H1 (cell line): ENCODE measurements at regions not wholly inside any gene's neighbourhood (a gene's known extent, or its start where the extent isn't known, plus 50 kb on each side); places are given as distances from the start of the nearest gene placed in this dataset.

Experiments used
- BRCA1 ChIP-seq: IDR thresholded peaks from 2 replicates; pipeline ENCODE4 v1.6.1; 2012; ENCODE audit warnings: low read depth, low read length, improper control_type of control experiment
- CTCF ChIP-seq, 3 experiments: IDR thresholded peaks; 1 replicate in 2 of 3; 2 replicates in 1 of 3; pipeline versions ENCODE4 v1.5.1 to v1.6.1; 2011; ENCODE audit warnings: low read length in 3 of 3, mild to moderate bottlenecking in 3 of 3, inconsistent platforms in 2 of 3, low read depth in 1 of 3, moderate library complexity in 1 of 3; ENCODE audit not compliant: insufficient read depth in 1 of 3; ENCODE audit errors: control extremely low read depth in 1 of 3
- EZH2 ChIP-seq: fragments of 200-600 bp; sonication (generic); IDR thresholded peaks from 2 replicates; pipeline ENCODE4 v1.7.1; 2012; ENCODE audit warnings: low read depth, mild to moderate bottlenecking, moderate library complexity, low read length, inconsistent platforms; ENCODE audit not compliant: severe bottlenecking
- GABPA ChIP-seq: IDR thresholded peaks from 2 replicates; pipeline ENCODE4 v1.6.1; 2011; ENCODE audit warnings: mild to moderate bottlenecking, low read length, moderate library complexity, borderline replicate concordance; ENCODE audit not compliant: insufficient read depth
- HDAC2 ChIP-seq, 2 experiments: fragments of 300-600 bp in 1 of 2; sonication (generic) in 1 of 2; IDR thresholded peaks; 2 replicates each; pipeline ENCODE4 v1.6.1; 2011 to 2012; ENCODE audit warnings: low read depth in 2 of 2, low read length in 2 of 2, mild to moderate bottlenecking in 2 of 2, moderate library complexity in 2 of 2, borderline replicate concordance in 1 of 2, inconsistent platforms in 1 of 2
- MAX ChIP-seq: IDR thresholded peaks from 2 replicates; pipeline ENCODE4 v1.6.1; 2012; ENCODE audit warnings: inconsistent platforms
- TAF1 ChIP-seq: IDR thresholded peaks from 2 replicates; pipeline ENCODE4 v1.6.1; 2011; ENCODE audit warnings: mild to moderate bottlenecking, low read depth, low read length

- TF ChIP-seq BRCA1 (no peak), CTCF (IDR thresholded peaks at IDR 0.05; ENCODE audit: control extremely low read depth in 1 of 3, insufficient read depth in 1 of 3, low read depth in 1 of 3, low read length in 3 of 3) (no peak), HDAC2 (IDR thresholded peaks at IDR 0.05; ENCODE audit: borderline replicate concordance in 1 of 2, low read depth in 2 of 2, low read length in 2 of 2) (no peak), GABPA (no peak), TAF1 (no peak), MAX (no peak), EZH2 (no peak)
These were observed 638.8 kb downstream of the ACTR3B start for GRCh38 chr7:153398370-153398769.
